Activated CD4-positive, alpha-beta T cell treated with anti-CD3 and anti-CD28 coated beads, Interleukin-2, amount 10 ng/mL, durations not matched to agents 24 days and 14 days (primary cell): ENCODE measurements at regions not wholly inside any gene's neighbourhood (a gene's known extent, or its start where the extent isn't known, plus 50 kb on each side); places are given as distances from the start of the nearest gene placed in this dataset.
"Not testable (repeated sequence)": the region's sequence is repeated elsewhere in the genome, so short reads cannot be mapped to it uniquely, and the experiment has no call there.

ENCODE experiments used
- DNase-seq: peaks from one replicate; pipeline ENCODE4 v3.0.0; 2022
- H3K27ac Mint-ChIP-seq: one replicate; pipeline ENCODE4 v1.8.0; 2022; ENCODE audit warnings: mild to moderate bottlenecking, mixed read lengths
- H3K27me3 Mint-ChIP-seq: one replicate; pipeline ENCODE4 v1.8.0; 2022; ENCODE audit warnings: mixed read lengths
- H3K36me3 Mint-ChIP-seq: one replicate; pipeline ENCODE4 v1.8.0; 2022; ENCODE audit warnings: low read depth, mild to moderate bottlenecking, mixed read lengths
- H3K4me1 Mint-ChIP-seq: one replicate; pipeline ENCODE4 v1.8.0; 2021; ENCODE audit warnings: mixed read lengths
- H3K4me3 Mint-ChIP-seq: one replicate; pipeline ENCODE4 v1.8.0; 2022; ENCODE audit warnings: mild to moderate bottlenecking, moderate library complexity, mixed read lengths
- H3K9me3 Mint-ChIP-seq: one replicate; pipeline ENCODE4 v1.8.0; 2021; ENCODE audit warnings: mixed read lengths
- intact Hi-C: fragments of 100-400 bp; cut with micrococcal nuclease; formaldehyde crosslinking; loops from one replicate; pipeline ENCODE4 v1.15.1; 2023

DNA sequence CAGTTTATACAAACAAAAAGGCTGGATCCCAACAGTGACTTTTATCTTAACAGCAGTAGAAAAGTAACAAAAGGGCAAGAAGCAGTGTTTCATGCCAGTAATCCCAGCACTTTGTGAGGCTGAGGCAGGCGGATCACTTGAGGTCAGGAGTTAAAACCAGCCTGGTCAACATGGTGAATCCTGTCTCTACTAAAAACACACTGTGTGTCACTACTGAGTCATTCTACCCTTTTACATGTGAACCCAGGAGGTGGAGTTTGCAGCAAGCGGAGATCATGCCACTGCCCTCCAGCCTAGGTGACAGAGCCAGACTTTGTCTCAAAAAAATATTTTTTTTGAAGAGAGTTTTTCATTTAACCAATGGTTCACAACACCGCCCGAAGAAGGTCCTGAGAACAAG, 395.6 kb upstream of the USP9Y start:
- intact Hi-C loops: no loop called here
- no peaks in the 10 kb centered on the region for H3K27me3 Mint-ChIP-seq
- H3K4me3 Mint-ChIP-seq: no peak overlapping the region
- H3K36me3 Mint-ChIP-seq: no peaks in the 10 kb centered on the region
- H3K4me1 Mint-ChIP-seq: peaks cover 2% of the 10 kb centered on the region
- no peak overlapping the region for H3K27ac Mint-ChIP-seq
- no peak for DNase-seq
- H3K9me3 Mint-ChIP-seq: no peaks in the 10 kb centered on the region

DNA sequence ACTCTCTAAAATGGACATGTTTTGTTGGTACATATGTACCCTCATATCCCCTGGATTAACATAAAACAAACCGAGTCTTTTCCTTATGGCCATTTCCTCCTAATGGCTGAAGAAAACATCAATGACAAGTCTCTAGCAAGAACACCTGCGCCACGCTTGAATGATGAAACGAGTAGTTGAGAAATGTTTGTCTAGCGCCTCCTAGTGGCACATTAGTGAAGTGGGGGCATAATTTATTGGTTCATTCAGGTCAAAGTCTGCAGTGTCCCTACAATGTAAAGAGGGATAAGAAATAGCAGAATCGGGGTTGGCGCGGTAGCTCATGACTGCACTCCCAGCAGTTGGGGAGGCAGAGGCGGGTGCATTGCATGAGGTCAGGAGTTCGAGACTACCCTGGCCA, 391.8 kb upstream of the USP9Y start:
- Mint-ChIP-seq H3K4me3 (no peak overlapping the region), H3K27me3 (no peaks in the 10 kb centered on the region), H3K4me1 (no peaks in the 10 kb centered on the region), H3K27ac (no peak overlapping the region), H3K9me3 (no peaks in the 10 kb centered on the region), H3K36me3 (no peaks in the 10 kb centered on the region)
- DNase-seq: peak; percentile 61
- intact Hi-C loops: no loop called here

DNA sequence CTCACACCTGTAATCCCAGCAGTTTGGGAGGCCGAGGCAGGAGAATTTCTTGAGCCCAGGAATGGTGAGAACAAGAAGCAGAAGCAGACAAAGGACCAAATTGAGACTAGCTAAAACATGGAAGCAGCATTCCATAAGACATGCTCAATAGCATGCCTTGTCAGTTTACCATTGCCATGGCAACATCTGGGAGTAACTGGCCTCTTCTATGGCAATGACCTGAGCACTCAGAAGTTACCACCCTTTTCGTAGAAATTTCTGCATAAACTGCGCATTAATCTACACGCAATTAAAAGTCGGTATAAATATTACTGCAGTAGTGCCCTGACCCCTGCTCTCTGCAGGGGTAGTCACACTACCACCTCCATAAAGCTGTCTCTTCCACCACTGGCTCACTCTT, 390.2 kb upstream of the USP9Y start:
- intact Hi-C loops: no loop called here
- no peaks in the 10 kb centered on the region for H3K27me3 Mint-ChIP-seq

DNA sequence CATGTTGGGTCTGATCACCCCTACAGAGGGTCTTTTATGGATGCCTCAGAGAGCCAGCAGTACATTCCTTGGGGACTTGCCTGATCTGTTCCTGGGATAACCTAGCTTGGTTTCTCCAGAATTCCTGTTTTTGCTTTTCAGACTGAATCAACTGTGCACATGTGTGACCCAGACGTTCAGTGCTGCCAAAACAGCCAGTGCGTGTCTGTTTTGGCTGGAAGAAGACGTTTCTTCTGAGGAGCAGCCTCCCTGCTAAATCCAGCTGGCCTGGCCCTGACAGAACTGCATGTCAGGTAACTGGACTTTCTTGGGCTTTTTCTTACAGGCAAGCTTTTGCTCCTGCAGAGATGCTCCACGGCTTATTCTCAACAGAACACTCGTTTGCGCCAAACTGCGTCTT, 373.3 kb upstream of the USP9Y start:
- no peaks in the 10 kb centered on the region for H3K36me3 Mint-ChIP-seq
- no peaks in the 10 kb centered on the region for H3K27me3 Mint-ChIP-seq
- no peak for DNase-seq
- H3K9me3 Mint-ChIP-seq: no peaks in the 10 kb centered on the region
- no peaks in the 10 kb centered on the region for H3K4me1 Mint-ChIP-seq
- no peak overlapping the region for H3K27ac Mint-ChIP-seq
- no peak overlapping the region for H3K4me3 Mint-ChIP-seq
- intact Hi-C loops: no loop called here

More for the DNA sequence above, 390.2 kb upstream of the USP9Y start:
- DNase-seq: no peak
- Mint-ChIP-seq H3K4me1 (no peaks in the 10 kb centered on the region), H3K27ac (no peak overlapping the region), H3K36me3 (no peaks in the 10 kb centered on the region), H3K9me3 (no peaks in the 10 kb centered on the region), H3K4me3 (no peak overlapping the region)

DNA sequence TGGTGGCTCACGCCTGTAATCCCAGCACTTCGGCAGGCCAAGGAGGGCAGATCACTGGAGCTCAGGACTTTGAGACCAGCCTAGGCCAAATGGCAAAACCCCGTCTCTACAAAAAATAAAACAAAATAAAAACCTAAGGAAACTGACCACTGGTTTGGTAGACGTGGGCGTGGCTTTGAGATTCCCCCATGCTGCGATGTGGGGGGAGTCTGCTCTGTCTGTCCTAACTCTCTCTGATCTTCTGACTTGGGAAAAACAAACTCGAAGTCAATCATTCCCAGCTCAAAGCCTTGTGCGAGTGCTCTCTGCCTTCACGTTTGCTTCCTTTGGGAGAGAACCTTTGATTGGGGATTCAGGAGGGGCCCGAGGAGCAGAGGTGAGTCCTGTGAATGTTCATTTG, 369.1 kb upstream of the USP9Y start:
- DNase-seq, intact Hi-C loops, H3K36me3 Mint-ChIP-seq, H3K27ac Mint-ChIP-seq, H3K27me3 Mint-ChIP-seq, H3K4me1 Mint-ChIP-seq, H3K9me3 Mint-ChIP-seq, H3K4me3 Mint-ChIP-seq: not testable (repeated sequence)

DNA sequence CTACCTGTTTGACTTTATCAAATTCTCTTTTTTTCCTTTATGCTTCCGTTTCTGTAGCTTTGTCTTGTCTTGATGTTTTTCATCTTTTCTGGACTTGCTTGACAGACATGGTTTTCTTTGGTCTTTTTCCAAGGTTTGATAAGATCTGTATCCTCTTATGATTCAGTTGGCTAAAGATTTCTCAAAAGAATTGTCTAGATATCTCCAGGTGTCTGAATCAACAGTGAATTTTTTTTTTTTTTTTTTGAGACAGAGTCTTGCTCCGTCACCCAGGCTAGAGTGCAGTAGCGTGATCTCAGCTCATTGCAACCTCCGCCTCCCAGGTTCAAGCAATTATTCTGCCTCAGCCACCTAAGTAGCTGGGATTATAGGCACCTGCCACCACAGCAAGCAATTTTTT, 357.8 kb upstream of the USP9Y start:
- H3K27ac Mint-ChIP-seq: no peak overlapping the region
- H3K4me1 Mint-ChIP-seq: no peaks in the 10 kb centered on the region
- DNase-seq: no peak
- no peaks in the 10 kb centered on the region for H3K9me3 Mint-ChIP-seq
- H3K27me3 Mint-ChIP-seq: no peaks in the 10 kb centered on the region
- intact Hi-C loops: no loop called here
- H3K36me3 Mint-ChIP-seq: no peaks in the 10 kb centered on the region
- H3K4me3 Mint-ChIP-seq: no peak overlapping the region

DNA sequence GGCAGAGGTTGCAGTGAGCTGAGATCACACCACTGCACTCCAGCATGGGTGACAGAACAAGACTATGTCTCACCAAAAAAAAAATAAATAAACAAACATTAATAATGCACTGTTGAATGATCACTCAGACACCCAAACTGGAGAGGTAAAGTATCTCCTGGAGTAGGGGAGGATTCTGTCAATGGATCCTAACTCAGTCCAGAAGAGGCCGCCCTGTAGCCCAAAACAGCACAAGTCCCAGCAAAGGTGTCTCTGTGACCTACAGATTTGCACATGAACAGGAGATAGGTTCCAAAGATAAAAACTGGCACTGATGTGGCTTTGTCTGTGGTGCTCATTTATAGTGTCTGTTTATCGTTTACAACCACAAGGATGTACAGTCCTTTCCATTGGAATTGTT, 352.9 kb upstream of the USP9Y start:
- intact Hi-C loops: no loop called here
- DNase-seq: no peak
- H3K27me3 Mint-ChIP-seq: no peaks in the 10 kb centered on the region
- H3K36me3 Mint-ChIP-seq: no peaks in the 10 kb centered on the region
- H3K9me3 Mint-ChIP-seq: no peaks in the 10 kb centered on the region
- no peak overlapping the region for H3K4me3 Mint-ChIP-seq
- H3K27ac Mint-ChIP-seq: no peak overlapping the region
- no peaks in the 10 kb centered on the region for H3K4me1 Mint-ChIP-seq

DNA sequence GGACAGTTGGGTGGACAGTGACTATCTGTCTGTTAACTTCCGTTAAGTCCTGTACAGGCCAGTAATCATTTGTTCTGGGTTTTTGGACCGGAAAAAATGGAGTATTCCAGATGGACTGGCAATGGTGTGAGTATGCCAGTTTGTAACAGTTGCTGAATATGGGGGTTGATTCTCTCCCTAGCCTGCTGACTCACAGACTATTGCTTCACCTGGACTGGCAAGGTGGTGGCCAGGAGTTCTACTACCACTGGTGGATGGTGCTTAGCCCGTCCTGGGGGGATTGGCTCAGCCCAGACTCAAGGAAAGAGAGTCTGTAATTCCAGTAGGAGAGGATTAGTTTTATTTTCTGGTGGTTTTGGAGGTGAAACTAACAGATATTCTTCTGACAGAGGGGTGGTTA, 343.8 kb upstream of the USP9Y start:
- H3K36me3 Mint-ChIP-seq: no peaks in the 10 kb centered on the region
- H3K4me3 Mint-ChIP-seq: no peak overlapping the region
- no peak for DNase-seq
- H3K9me3 Mint-ChIP-seq: no peaks in the 10 kb centered on the region
- no peak overlapping the region for H3K27ac Mint-ChIP-seq
- H3K4me1 Mint-ChIP-seq: no peaks in the 10 kb centered on the region
- H3K27me3 Mint-ChIP-seq: no peaks in the 10 kb centered on the region
- intact Hi-C loops: no loop called here

DNA sequence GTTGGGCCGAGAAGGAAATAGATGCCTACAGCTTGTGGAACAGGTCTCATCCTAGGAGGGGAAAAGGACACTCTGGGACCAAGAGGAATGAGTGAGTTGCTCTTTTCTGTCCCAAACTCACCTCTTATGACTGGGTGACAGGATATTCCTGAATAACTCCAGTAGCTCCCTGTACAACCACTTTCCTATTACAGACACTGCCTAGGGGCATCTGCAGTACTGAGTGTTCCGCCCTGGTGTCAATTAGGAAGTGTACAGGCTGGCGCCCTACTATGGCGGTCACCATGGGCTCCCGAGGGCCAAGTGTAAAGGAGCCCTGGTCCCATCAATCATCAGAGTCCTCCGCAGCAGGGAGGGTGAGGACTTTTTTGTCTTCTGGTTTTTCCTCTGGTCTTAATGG, 343.4 kb upstream of the USP9Y start:
- Mint-ChIP-seq H3K4me1 (no peaks in the 10 kb centered on the region), H3K9me3 (no peaks in the 10 kb centered on the region)
- intact Hi-C loops: no loop called here

DNA sequence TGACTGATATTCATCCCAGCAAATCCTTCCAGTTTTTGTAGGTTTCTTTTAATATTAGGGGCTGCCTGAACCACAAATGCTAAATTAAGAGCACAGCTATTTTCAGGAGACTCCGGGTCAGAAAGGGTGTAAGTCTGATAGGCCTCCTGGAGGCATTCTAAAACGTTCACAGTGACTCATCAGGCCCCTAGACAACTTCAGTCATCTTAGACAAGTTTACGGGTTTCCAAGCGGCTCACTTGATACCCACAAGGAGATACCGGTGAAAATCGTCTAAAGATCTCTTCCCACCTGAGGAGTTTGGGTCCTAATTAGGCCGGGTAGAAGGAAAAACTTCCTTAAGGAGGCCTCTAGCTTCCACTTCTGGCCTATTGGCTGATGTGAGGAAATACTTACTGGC, 342.7 kb upstream of the USP9Y start:
- intact Hi-C loops: no loop called here
- H3K4me3 Mint-ChIP-seq: no peak overlapping the region
- H3K9me3 Mint-ChIP-seq: no peaks in the 10 kb centered on the region
- DNase-seq: no peak
- no peak overlapping the region for H3K27ac Mint-ChIP-seq
- H3K27me3 Mint-ChIP-seq: no peaks in the 10 kb centered on the region
- no peaks in the 10 kb centered on the region for H3K36me3 Mint-ChIP-seq
- no peaks in the 10 kb centered on the region for H3K4me1 Mint-ChIP-seq

More for the DNA sequence above, 343.4 kb upstream of the USP9Y start:
- H3K27me3 Mint-ChIP-seq: no peaks in the 10 kb centered on the region
- DNase-seq: no peak
- H3K36me3 Mint-ChIP-seq: no peaks in the 10 kb centered on the region
- H3K4me3 Mint-ChIP-seq: no peak overlapping the region
- H3K27ac Mint-ChIP-seq: no peak overlapping the region

DNA sequence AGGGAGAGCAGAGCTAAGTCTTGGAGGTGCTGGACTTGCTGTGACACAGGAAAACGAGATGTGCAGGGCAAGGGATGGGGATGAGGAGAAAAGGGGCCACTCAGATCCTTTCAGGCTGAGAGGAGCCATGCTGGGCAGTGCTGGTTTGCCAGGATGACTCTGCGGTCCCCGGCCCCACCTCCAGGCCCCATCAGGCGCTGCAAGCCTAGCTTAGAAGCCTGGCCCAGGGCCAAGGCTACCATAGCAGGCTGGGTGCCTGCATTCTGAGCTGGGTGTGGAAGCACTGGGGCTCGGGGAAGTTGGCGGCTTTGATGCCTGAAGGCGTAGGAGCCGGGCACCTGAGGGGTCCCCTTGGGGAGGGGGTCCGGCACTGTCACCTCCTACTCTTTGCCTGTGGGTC, 341.2 kb upstream of the USP9Y start:
- Mint-ChIP-seq H3K27ac (no peak overlapping the region), H3K4me1 (no peaks in the 10 kb centered on the region), H3K9me3 (no peaks in the 10 kb centered on the region), H3K4me3 (no peak overlapping the region), H3K27me3 (no peaks in the 10 kb centered on the region), H3K36me3 (no peaks in the 10 kb centered on the region)
- intact Hi-C loops: no loop called here
- no peak for DNase-seq

DNA sequence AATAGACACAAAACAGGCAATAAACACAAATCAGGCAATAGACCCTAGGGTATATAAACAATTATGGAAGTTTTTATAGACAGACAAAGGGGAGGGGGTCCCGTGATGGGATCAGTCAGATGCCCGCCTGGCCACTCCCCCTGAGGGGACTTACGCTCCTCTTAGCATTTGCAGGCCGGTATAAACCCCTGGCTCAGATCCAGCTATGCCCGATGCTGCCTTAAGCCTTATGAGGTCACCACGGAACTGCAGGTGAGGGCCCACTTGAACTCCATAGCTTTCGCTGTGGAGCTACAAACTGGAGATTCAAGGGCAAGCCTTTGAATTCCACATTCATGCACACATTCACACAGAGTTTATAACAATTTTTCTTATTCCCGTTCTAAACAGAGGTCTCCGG, 340.5 kb upstream of the USP9Y start:
- Mint-ChIP-seq H3K27ac (no peak overlapping the region), H3K9me3 (no peaks in the 10 kb centered on the region), H3K36me3 (no peaks in the 10 kb centered on the region), H3K4me3 (no peak overlapping the region), H3K27me3 (no peaks in the 10 kb centered on the region), H3K4me1 (no peaks in the 10 kb centered on the region)
- intact Hi-C loops: no loop called here
- DNase-seq: no peak

DNA sequence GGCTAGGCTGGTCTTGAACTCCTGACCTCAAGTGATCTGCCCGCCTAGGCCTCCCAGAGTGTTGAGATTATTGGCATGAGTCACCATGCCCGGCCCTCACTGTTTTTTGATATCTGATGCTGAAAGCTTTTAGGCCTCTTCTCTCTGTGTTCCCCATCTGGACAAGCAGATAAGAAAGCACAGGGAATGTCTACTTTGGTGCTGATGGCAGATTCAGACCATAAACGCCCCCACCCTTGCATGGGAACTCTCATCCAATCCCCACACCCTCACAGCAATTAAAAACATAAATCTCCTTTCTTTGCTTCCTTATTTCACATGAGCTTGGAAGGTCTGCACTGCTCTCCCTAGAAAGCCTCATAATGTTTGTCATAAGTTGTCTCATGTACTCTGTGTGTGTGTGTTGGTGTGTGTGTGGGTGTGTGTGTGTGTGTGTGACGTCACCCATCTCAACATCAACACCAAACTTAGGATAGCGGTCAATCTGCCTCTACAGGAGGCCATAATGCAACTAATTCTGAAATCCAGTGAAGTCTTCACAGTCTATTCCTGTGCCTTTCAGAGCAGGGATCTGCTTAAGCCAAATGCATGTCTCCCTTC, 335.6 kb upstream of the USP9Y start:
- Mint-ChIP-seq H3K27me3 (no peaks in the 10 kb centered on the region), H3K9me3 (no peaks in the 10 kb centered on the region), H3K27ac (no peak overlapping the region), H3K4me3 (no peak overlapping the region), H3K36me3 (no peaks in the 10 kb centered on the region), H3K4me1 (no peaks in the 10 kb centered on the region)
- no peak for DNase-seq
- intact Hi-C loops: no loop called here

DNA sequence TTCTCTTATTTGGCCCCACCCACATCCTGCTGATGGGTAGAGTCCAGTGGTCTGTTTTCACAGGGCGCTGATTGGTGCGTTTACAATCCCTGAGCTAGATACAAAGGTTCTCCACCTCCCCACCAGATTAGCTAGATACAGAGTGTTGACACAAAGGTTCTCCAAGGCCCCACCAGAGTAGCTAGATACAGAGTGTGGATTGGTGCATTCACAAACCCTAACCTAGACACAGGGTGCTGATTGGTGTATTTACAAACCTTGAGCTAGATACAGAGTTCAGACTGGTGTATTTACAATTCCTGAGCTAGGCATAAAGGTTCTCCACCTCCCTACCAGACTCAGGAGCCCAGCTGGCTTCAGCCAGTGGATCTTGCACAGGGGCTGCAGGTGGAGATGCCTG, 326.4 kb upstream of the USP9Y start:
- intact Hi-C loops, H3K27me3 Mint-ChIP-seq, H3K36me3 Mint-ChIP-seq, H3K4me1 Mint-ChIP-seq, H3K4me3 Mint-ChIP-seq, DNase-seq, H3K9me3 Mint-ChIP-seq, H3K27ac Mint-ChIP-seq: not testable (repeated sequence)

DNA sequence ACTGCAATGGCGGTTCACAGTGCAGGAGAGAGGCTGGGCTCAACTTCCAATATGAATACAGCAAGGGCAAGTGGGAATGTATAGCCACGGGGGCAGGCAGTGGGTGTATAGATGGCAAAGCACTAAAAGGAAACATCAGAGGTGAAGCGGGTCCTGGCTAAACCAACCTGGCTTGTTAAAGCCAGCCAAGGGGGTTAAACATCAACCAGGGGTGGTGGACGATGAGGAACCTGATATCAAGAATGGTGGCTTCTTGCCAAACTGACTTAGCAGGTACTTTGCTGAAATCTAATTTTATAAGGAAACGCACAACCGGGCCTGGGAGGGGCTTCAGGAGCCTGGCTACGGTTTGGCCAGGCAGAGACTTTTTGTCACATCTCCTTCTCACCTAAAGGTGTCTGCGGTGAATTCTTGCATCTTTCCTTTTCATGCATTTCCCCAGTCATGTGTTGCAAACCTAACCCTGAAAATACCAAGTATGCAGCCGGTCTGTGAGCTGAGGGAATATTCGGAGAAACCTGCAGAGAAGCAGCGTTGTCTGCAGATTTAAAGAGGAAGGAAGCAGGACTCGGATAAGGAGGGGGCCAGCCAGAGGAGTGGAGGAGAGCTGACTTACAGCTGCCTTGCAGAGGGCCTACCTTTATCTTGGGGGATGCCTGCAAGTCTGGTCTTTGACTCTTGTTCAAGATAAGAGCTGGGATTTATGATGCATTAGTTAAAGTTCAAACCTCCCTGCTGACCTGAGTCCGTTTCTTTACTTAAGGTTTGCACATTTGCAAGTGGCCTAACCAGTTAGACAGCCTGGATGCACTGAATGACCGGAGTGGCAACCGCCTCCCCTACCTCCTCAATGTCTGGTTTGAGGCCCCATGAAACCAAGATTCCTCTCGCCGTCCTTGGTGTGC, 309.1 kb upstream of the USP9Y start:
- H3K4me1 Mint-ChIP-seq, DNase-seq, H3K4me3 Mint-ChIP-seq, H3K27ac Mint-ChIP-seq, H3K27me3 Mint-ChIP-seq, H3K9me3 Mint-ChIP-seq, intact Hi-C loops, H3K36me3 Mint-ChIP-seq: not testable (repeated sequence)
